Uterus (tissue), 2 donors: ENCODE measurements at regions not wholly inside any gene's neighbourhood (a gene's known extent, or its start where the extent isn't known, plus 50 kb on each side); places are given as distances from the start of the nearest gene placed in this dataset.

Experiments
- CTCF ChIP-seq, 4 experiments: fragments of 200-600 bp in 2 of 4; fragments of 450-650 bp in 2 of 4; sonication (generic) in 2 of 4; IDR thresholded peaks; one replicate each; pipeline ENCODE4 v1.5.1; 2016 to 2019; ENCODE audit warnings: antibody characterized with exemption in 4 of 4, mild to moderate bottlenecking in 2 of 4, moderate library complexity in 1 of 4
- POLR2A ChIP-seq, 2 donors: fragments of 450-650 bp; IDR thresholded peaks; one replicate each; pipeline ENCODE4 v1.6.1; 2016; ENCODE audit warnings: antibody characterized with exemption in 2 of 2, mild to moderate bottlenecking in 1 of 2, moderate library complexity in 1 of 2

GRCh38 chr20:22974354-22974753 is 60.8 kb upstream of the SSTR4 start:
- TF ChIP-seq POLR2A (IDR thresholded peaks at IDR 0.05) (no peak), CTCF (IDR thresholded peaks at IDR 0.05) (no peak)
